Medulla oblongata (tissue), 1 donor: ENCODE measurements at regions not wholly inside any gene's neighbourhood (a gene's known extent, or its start where the extent isn't known, plus 50 kb on each side); places are given as distances from the start of the nearest gene placed in this dataset.
"Not testable (repeated sequence)": the region's sequence is repeated elsewhere in the genome, so short reads cannot be mapped to it uniquely, and the experiment has no call there.

Experiments used
- DNase-seq: peaks from one replicate; pipeline ENCODE4 v3.0.0-alpha.2; 2015; ENCODE audit errors: extremely low spot score

DNA sequence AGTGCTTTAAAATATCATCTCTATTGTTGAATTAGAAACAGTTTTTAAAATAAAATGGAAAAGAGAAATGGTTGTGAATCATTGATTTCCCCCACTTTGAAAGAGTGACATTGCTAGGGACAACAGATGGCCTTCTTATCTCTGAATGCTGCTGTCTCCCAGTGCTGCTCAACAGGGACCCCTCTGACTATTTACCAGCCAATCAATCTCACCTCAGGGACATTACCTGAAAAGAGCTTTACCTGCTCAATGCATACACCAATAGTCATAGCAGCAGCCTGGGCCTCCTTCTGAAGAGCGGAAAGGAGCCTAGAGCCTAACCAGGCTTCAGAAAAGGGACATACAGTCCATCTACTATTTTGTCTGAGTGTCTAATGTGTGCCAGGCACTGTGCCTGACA is 162.8 kb downstream of the CGGBP1 start:
- no peak for DNase-seq

DNA sequence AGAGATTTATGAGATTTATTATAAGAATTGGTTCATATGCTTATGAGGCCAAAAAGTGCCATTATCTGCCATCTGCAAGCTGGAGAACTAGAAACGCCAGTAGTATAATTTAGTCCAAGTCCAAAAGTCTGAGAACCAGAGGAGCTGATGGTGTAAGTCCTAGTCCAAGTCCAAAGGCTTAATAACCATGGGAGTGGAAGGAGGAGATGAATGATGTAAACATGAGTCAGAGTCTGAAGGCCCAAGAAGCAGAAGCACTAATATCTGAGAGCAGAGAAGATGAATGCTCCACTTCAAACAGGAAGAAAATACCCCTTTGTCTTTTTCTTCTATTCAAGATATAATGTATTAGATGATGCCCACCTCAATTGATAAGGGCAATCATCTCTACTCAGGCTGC is 185.7 kb downstream of the CGGBP1 start:
- no peak for DNase-seq

DNA sequence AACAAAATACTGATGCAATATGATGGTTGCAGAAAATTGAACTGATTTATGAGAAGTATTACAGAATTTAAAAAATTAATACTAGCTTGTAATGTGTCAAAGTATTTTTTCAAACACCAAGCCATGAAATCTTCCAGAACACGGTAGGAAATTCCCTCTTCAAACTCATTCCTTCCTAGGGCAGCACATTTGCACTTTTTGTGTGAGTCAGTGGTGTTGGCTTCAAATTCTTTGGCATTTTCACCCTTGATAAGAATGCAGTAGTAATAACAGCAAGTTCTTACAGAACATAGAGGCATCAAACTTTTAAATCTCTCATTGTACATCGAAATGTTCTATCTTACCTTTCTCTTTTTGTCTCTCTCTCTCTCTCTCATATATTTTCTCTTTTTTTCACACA is 191.8 kb downstream of the CGGBP1 start:
- DNase-seq, result no peak

DNA sequence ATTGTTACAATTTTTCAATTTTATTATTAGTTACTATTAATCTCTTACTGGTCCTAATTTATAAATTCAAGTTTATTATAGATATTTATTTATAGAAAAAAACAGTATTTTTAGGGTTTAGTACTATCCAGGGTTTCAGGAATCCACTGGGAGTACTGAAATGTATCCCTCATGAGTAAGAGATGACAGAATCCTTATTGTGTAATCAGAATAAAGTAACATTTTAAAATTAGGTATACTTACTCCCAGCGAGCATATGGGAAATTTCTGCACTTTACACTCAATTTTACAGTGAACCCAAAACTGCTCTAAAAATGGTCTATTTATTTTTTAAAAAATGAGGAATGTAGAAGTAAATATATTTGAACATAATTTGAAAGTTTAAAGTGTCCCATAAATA is 202.7 kb downstream of the CGGBP1 start:
- no peak for DNase-seq

DNA sequence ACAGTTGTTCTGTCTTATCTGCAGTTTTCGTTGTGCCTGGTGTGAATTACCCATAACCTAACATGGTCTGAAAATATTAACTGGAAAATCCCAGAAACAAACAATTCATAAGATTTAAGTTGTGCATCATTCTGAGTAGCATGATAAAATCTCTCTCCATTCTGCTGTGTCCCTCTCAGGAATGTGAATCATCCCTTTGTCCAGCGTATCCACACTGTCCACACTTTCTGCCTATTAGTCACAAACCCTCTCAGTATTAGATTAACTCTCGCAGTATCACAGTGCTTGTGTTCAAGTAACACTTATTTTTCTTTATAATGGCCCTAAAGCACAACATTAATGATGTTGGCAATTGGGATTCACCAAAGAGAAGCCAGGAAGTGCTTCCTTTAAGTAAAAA is 203.2 kb downstream of the CGGBP1 start:
- peak; percentile 3 for DNase-seq

DNA sequence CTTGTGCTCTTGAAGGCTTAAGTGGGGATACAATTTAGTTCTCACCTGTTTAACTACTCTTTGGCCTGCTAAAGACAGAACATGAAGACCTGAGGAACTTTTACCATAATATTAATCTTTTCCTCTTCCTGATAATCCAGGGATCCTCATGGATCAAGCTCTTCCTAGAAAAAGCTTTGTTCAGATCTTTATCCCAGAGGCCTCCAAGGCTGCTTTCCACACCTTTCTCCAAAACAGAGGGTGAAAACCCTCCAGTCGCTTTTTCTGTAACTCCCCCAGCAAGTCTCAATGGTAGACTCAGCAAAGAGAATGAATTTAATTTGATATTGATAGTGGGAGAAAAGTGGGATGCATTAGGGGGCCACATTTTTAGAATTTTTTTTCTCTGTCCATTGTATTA is 203.6 kb downstream of the CGGBP1 start:
- DNase-seq, result no peak

DNA sequence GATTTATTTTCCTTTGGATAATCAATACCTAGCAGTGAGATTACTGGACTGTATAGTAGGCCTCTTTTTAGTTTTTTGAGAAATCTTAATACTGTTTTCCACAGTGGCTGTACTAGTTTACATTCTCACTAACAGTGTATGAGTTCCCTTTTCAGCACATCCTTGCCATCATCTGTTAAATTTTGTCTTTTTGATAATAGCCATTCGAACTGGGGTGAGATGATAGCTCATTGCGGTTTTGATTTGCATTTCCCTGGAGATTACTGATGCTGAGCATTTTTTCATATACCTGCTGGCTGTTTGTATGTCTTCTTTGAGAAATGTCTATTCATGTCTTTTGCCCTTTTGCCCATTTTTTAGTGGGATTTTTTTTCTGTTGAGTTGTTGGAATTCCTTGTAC is 210.8 kb downstream of the CGGBP1 start:
- DNase-seq, result no peak

DNA sequence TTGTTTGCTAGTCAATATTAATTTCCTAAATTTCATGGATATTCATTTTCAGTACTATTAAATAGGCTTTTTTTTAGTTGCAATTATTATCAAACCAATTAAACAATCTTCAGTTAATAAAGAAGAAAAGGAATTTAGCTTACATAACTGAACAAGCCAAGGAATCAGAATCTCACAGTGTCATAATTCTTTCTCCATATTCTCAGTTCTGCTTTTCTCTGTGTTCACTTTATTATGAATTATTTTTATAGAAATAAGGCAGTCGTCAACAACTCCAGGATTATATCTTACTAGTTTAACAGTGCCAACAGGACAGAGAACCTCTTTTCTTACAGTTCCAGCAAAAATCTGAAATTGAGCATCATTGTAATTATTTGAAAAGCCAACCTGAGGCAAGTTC is 221.7 kb downstream of the CGGBP1 start:
- DNase-seq, result no peak

DNA sequence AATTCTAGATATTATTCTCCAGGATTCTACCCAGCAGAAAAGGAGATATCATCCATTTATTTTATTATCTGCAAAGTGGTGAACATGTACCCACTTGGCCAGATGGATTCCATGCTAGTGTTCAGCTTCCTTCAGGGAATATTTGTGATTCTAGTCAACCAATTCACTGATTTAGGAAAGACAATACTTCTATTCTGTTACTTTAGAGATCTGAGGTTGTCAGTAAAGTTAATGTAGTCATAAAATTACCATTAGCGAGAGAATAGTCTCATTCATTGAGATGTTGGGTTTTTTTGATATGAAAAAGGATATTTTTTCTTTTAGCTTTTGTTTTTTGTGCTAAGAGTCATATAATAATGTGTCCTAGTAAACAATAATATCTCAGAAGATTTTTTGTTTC is 222.8 kb downstream of the CGGBP1 start:
- no peak for DNase-seq

DNA sequence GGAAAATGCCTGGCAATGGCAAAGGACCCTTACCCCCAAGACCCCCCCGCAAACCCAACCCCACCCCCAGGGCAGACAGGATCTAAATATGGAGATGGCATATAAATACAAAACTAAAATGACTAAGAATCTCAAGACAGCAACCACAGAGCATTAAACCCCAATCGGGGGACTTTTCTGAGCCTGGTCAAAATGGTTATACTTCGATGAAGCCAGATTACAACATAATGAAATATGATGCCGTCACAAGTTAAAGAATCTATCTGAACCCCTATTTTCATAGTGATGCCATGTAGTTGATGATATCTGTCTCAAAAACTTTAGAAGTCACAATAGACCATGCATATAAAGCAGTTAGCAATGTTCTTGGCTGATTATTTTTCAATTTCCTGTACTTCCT is 223.6 kb downstream of the CGGBP1 start:
- DNase-seq, result no peak

DNA sequence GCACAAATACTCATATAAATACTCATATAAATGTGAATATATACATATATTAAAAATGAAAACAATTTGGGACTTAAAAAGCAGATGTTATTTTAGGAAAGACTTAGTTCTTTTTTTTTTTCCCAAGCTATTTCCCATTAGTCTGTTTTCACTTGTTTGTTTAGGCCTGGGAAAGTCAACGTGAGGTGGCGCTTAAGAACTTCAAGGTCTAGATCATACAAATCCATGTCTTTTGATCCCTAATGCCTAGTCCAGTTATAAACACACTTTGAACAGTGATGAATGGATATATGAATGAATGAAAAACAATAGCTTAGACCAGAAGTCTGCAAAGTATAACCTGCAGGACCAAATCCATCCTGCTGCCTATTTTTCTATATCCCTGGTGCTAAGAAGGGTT is 224.5 kb downstream of the CGGBP1 start:
- DNase-seq, result no peak

DNA sequence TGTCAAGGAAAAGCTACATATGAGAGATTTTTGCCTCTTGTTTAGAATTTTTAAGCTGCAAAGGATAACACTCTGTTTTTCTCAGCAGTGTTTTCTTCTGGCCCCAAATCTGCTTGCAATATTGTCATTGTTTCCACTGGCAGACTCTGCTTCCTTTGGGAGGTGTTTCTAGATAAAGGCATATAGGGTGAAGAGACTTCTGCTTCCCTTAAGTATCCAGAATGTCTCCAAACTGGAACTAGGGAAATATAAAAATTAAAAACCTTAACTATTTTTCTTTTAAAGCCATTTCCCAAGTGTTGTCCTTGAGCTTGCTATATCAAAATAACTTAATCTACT is 225.8 kb downstream of the CGGBP1 start:
- no peak for DNase-seq

DNA sequence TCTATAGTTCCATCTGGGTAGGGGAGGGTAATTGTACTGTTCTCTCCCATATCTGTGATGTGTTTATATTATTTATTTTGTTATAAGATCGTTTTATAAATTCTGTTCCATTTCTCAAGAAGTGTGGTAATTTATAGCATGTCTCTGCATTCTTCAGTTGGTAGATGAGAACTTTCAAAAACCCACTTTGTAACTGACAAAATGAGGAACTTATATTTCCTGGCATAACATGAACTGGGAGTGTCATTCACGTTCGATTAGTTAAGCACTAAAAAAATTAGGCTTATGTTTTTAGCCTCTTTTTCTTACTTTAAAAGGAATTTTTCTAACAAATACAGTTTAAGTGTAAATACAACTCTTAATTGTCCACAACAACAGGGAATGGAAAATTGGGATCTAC is 230.8 kb downstream of the CGGBP1 start:
- no peak for DNase-seq

DNA sequence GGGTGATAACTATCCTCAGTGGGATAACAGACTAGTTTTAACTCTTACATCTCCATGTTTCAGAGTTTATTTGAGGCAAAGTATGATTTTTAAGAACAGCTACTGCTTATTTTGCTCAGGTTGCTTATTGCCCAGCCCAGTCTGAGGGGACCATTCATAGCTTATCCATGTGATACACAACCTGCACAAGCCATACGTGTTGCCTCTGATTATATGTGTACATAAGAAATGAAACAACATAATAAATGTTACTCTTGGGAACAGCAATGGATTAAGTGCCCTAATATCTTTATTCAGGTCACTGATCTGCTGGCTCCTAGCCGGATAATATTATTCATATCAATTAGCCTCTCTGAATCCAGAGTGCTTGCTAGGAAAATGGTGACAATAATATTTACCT is 236.2 kb downstream of the CGGBP1 start:
- DNase-seq, result no peak

DNA sequence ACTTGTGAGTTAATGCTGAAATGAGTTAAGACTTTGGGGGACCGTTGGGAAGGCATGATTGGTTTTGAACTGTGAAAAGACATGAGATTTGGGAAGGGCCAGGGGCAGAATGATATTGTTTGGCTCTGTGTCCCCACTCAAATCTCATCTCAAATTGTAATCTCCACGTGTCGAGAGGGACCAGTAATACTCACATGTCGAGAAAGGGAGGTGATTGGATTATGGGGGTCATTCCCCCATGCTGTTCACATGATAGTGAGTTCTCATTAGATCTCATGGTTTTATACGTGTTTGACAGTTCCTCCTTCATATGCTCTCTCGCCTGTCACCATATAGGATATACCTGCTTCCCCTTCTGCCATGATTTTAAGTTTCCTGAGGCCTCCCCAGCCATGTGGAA is 245.3 kb downstream of the CGGBP1 start:
- DNase-seq, result not testable (repeated sequence)

DNA sequence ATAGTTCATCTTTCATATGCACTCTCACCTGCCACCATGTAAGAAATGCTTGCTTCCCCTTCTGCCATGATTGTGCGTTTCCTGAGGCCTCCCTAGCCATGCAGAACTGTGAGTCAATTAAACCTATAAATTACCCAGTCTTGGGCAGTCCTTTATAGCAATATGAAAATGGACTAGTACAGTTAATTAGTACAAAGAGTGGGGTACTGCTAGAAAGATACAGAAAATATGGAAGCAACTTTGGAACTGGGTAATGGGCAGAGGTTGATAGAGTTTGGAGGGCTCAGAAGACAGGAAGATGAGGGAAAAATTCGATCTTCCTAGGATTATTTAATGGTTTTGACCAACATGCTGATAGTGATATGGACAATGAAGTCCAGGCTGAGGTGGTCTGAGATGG is 246.9 kb downstream of the CGGBP1 start:
- no peak for DNase-seq

DNA sequence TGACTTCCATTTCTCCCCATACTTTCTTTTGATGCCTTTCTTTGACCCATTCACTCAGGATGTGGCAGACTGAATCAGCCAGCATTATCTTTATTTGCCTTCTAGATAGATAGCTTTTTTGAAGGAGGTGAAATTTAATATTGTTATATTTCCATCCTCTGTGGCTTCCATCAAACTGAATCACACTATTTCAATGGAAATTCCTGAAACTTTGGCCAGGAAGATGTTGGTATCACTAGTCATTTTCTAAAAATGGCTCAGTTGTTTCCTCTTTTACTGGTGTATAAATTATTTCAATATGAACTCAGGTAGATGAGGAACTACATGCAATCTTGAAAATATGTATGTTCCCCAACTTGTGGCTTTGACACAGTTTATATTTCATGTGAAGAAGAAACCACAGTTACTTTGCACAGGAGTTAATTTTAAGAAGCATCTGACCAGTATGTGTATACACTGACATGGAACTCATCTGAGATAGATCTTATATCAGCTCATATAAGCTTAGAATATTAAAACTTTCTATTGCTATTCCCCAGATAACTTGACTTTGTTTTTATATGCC is 248.3 kb downstream of the CGGBP1 start:
- no peak for DNase-seq

DNA sequence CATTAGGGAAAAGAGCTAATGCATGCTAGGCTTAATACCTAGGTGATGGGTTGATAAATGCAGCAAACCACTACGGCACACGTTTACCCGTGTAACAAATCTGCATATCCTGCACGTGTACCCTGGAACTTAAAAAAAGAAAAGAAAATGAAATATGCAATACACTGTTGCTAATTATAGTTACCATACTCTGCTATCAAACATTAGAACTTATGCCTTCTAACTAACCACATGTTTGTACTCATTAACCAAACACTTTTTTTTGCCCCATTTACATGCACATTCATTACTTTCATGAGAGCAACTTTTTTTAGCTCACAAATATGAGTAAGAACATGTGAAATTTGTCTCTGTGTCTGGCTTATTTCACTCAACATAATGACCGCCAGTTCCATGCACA is 253.1 kb downstream of the CGGBP1 start:
- no peak for DNase-seq

DNA sequence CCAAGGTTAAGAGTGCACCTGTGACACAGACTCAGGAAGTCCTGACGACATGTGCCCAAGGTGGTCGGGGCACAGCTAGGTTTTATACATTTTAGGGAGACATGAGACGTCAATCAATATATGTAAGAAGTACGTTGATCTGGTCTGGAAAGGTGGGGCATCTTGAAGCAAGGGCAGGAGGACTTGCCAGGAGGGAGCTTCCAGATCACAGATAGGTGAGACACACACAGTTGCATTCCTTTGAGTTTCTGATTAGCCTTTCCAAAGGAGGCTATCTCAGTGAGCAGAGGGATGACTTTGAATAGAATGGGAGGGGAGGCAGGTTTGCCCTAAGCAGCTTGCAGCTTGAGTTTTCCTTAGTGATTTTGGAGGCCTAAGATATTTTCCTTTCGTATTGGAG is 257.4 kb downstream of the CGGBP1 start:
- DNase-seq, result no peak

DNA sequence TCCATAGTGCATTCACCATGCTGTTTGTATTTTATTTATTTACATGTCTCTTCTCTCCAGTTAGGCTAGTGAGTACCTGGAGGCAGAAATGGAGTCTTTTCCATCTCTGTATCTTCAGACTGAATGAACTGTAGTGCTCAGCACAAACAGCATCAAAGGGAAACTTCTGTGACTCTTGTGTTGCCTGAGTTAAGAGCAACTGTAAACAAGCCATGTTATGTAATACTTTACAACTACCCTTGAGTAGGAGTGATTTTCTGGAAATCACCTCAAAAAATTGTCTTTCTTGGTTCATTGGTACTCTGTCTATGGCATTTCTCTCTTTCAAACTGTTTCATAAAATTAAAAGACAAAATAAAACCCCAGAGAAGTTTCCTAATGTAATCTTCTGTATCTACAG is 258.3 kb downstream of the CGGBP1 start:
- DNase-seq, result no peak

DNA sequence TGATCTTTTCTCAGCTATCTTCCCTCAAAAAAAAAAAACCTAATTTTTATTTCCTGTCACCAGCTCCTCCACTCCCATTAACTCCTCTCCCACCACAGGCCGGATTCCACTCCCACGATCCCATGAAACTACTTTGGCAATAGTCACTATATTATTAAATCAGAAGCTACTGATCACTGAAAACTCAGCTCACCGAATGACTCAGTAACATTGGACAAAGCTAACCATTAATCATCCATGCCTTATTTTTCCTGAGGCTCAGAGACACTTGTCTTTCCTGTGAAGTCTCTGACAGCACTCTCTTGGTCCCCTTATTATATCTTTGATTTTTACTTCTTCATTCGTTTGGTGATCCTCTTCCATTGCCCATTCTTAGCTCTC is 260.2 kb downstream of the CGGBP1 start:
- no peak for DNase-seq

DNA sequence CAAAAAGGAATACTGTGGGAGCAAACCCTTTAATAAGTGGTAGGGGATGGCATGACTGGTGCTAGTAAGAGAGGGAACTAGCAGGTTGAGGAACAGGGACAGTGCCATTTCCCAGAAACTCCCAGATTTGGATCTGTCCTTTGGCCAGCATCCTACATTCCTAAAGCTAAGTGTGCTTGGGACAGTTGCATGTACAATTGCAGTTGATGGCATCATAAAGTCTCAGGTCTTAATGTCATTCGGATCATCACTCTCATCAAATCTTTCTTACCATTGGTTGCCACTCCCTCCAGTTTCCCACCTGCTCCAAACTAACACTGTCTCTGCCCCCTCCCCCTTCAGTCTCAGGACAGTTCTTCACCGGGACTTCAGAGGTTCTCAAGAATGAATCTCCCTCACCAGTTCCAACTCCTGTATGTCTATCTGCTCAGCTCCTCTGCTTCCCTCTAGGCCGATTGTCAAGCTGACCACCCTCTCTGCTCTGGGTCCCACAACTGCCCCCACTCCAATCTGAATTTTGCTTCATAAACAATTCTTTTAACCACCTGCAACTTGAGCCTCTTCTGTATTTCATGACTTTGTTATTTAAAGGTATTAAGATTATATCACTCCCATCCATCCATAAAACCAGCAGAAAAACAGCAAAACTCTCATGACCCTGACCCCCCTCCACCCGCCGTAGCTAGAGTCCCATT is 260.8 kb downstream of the CGGBP1 start:
- no peak for DNase-seq

DNA sequence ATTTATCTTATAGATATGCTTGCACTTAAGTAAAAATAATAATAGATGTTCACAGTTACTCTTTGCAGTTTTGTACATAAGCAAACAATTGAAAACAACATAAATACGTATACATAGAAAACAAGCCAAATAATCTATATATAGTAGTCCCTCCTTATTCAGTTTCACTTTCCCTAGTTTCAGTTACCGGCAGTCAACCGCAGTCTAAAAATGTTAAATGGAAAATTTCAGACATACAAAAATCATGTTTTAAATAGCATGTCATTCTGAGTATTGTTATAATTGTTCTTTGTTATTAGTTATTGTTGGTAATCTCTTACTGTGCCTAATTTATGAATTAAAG is 262.0 kb downstream of the CGGBP1 start:
- DNase-seq, result no peak

DNA sequence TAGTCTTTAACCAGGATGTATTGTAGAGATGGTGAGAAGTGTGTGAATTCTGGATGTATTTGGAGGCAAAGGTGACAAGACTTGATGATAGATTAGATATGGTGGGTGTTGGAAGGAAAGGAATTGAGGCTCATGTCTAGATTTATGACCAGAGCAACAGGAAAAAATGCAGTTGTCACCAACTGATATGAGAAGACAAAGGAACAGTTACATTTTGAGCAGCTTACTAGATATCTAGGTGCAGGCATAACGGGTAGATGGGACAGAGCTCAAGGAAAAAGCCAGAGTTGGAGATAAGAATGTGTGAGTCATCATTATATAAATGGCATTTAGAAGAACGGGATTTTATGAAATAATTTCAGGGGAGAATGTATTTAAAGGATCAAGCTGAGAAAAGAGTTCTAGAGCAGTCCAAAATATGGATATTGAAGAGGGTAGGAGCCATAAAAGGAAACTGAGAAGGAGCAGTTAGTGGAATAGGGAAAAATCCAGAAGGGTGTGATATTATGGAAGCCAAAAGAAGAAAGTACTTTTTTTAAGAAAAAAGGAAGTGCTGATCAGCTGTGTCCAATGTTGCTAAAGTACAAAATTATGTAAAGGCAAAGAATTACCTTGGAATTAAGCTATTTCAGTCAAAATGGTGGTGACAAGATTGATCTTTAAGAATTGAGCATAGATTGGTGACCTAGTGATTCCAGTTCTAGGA is 262.5 kb downstream of the CGGBP1 start:
- no peak for DNase-seq
